SU-DHL-6 (cell line): ENCODE measurements at regions not wholly inside any gene's neighbourhood (a gene's known extent, or its start where the extent isn't known, plus 50 kb on each side); places are given as distances from the start of the nearest gene placed in this dataset.

Experiments
- H2AFZ ChIP-seq: fragments of 200-600 bp; sonication (generic); 2 replicates; pipeline ENCODE4 v1.6.1; 2014; ENCODE audit warnings: low read depth, mild to moderate bottlenecking, moderate library complexity, mixed read lengths, antibody characterized with exemption, low read length; ENCODE audit not compliant: severe bottlenecking
- H3F3A ChIP-seq: fragments of 200-600 bp; shearing (Covaris generic); 2 replicates; pipeline ENCODE4 v1.6.0; 2016; ENCODE audit warnings: antibody characterized with exemption, mild to moderate bottlenecking; ENCODE audit not compliant: insufficient read depth
- H3K27ac ChIP-seq: fragments of 200-600 bp; sonication (generic); 2 replicates; pipeline ENCODE4 v1.5.1; 2016; ENCODE audit warnings: low read depth, mild to moderate bottlenecking, low read length, moderate library complexity, mixed read lengths
- H3K27me3 ChIP-seq: fragments of 200-600 bp; sonication (generic), shearing (Covaris generic); 2 replicates; pipeline ENCODE4 v1.6.0; 2014; ENCODE audit warnings: mild to moderate bottlenecking, low read length
- H3K36me3 ChIP-seq: fragments of 200-600 bp; sonication (generic); 2 replicates; pipeline ENCODE4 v1.6.1; 2014; ENCODE audit warnings: mild to moderate bottlenecking, low read length, mixed read lengths
- H3K4me2 ChIP-seq: fragments of 300-600, 200-600 bp; shearing (Covaris generic), sonication (generic); 2 replicates; pipeline ENCODE4 v1.6.0; 2014; ENCODE audit warnings: low read length, low read depth, mild to moderate bottlenecking; ENCODE audit not compliant: poor library complexity, severe bottlenecking
- H3K4me3 ChIP-seq: fragments of 200-600 bp; sonication (generic); 2 replicates; pipeline ENCODE4 v1.5.1; 2014; ENCODE audit warnings: antibody characterized with exemption, low read length, mild to moderate bottlenecking, mixed read lengths; ENCODE audit not compliant: insufficient read depth, poor library complexity, severe bottlenecking
- H3K79me2 ChIP-seq: fragments of 200-600 bp; sonication (generic); 2 replicates; pipeline ENCODE4 v1.6.1; 2014; ENCODE audit warnings: mild to moderate bottlenecking, low read length, moderate library complexity; ENCODE audit not compliant: insufficient read depth
- H3K9ac ChIP-seq: fragments of 200-600 bp; sonication (generic); 2 replicates; pipeline ENCODE4 v1.7.0; 2014; ENCODE audit warnings: mild to moderate bottlenecking, low read length
- H3K9me2 ChIP-seq: fragments of 200-600 bp; sonication (generic); replicated peaks from 2 replicates; pipeline ENCODE4 v1.6.1; 2014; ENCODE audit warnings: low read length; ENCODE audit not compliant: insufficient read depth
- H3K9me3 ChIP-seq: fragments of 200-600 bp; sonication (generic); 2 replicates; pipeline ENCODE4 v1.6.1; 2014; ENCODE audit warnings: low read length, mixed read lengths; ENCODE audit not compliant: insufficient read depth
- H4K20me1 ChIP-seq: fragments of 200-600 bp; sonication (generic); 2 replicates; pipeline ENCODE4 v1.6.1; 2014; ENCODE audit warnings: low read depth, mild to moderate bottlenecking, antibody characterized with exemption, low read length, moderate library complexity, mixed read lengths
- CTCF ChIP-seq: fragments of 200-600 bp; sonication (generic); IDR thresholded peaks from one replicate; pipeline ENCODE4 v1.5.1; 2017; ENCODE audit warnings: antibody characterized with exemption, mild to moderate bottlenecking, low read length, moderate library complexity; ENCODE audit not compliant: insufficient read depth, poor library complexity, severe bottlenecking
- EZH2phosphoT487 ChIP-seq: fragments of 200-600 bp; sonication (generic), shearing (Covaris generic); conservative IDR thresholded peaks from 2 replicates; pipeline ENCODE4 v1.6.1; 2018; ENCODE audit warnings: mild to moderate bottlenecking, antibody characterized with exemption, low read length, moderate library complexity, mixed read lengths

- Histone ChIP-seq H3K9ac (no peak overlapping the region), H3F3A (no peaks in the 10 kb centered on the region), H4K20me1 (no peaks in the 10 kb centered on the region), H3K27me3 (no peaks in the 10 kb centered on the region), H3K79me2 (no peaks in the 10 kb centered on the region), H3K4me3 (no peak overlapping the region), H3K9me2 (no peaks in the 10 kb centered on the region), H2AFZ (no peak overlapping the region), H3K36me3 (no peaks in the 10 kb centered on the region), H3K4me2 (no peak overlapping the region), H3K27ac (no peak overlapping the region), H3K9me3 (no peaks in the 10 kb centered on the region)
- TF ChIP-seq EZH2phosphoT487 (no peak), CTCF (no peak)
Measured at GRCh38 chr10:14408139-14408538, 77.4 kb upstream of the FRMD4A start.

GRCh38 chr10:14407567-14407966 lies 76.8 kb upstream of the FRMD4A start:
- Histone ChIP-seq H3K36me3 (no peaks in the 10 kb centered on the region), H2AFZ (no peak overlapping the region), H4K20me1 (no peaks in the 10 kb centered on the region), H3F3A (no peaks in the 10 kb centered on the region), H3K9ac (no peak overlapping the region), H3K79me2 (no peaks in the 10 kb centered on the region), H3K4me3 (no peak overlapping the region), H3K4me2 (no peak overlapping the region), H3K9me2 (no peaks in the 10 kb centered on the region), H3K27me3 (no peaks in the 10 kb centered on the region), H3K27ac (no peak overlapping the region), H3K9me3 (no peaks in the 10 kb centered on the region)
- TF ChIP-seq EZH2phosphoT487 (no peak), CTCF (no peak)

- Histone ChIP-seq H3K27ac (no peak overlapping the region), H3K79me2 (no peaks in the 10 kb centered on the region), H3F3A (no peaks in the 10 kb centered on the region), H4K20me1 (no peaks in the 10 kb centered on the region), H3K9ac (no peak overlapping the region), H3K9me3 (no peaks in the 10 kb centered on the region), H3K4me3 (no peak overlapping the region), H3K4me2 (no peak overlapping the region), H2AFZ (no peak overlapping the region), H3K9me2 (no peaks in the 10 kb centered on the region), H3K27me3 (no peaks in the 10 kb centered on the region), H3K36me3 (no peaks in the 10 kb centered on the region)
- TF ChIP-seq CTCF (no peak), EZH2phosphoT487 (no peak)
Measured at GRCh38 chr10:14405076-14406065, 74.6 kb upstream of the FRMD4A start.
